GM19452 (cell line): ENCODE measurements at regions not wholly inside any gene's neighbourhood (a gene's known extent, or its start where the extent isn't known, plus 50 kb on each side); places are given as distances from the start of the nearest gene placed in this dataset.

Source experiments
- ATAC-seq: cut with Tn5 transposase; IDR thresholded peaks from one replicate; pipeline ENCODE4 v1.9.1; 2021; ENCODE audit not compliant: unreplicated experiment

GRCh38 chr3:7897655-7898054 is 604.0 kb upstream of the LMCD1 start:
- ATAC-seq, result no peak

- ATAC-seq, result no peak
These were observed 588.3 kb upstream of the LMCD1 start for GRCh38 chr3:7913283-7913682.

- ATAC-seq, result no peak
These were observed 586.3 kb upstream of the LMCD1 start for GRCh38 chr3:7915356-7915755.

- no peak for ATAC-seq
These were observed 584.0 kb upstream of the LMCD1 start for GRCh38 chr3:7917443-7918151.

GRCh38 chr3:7920211-7920610 is 581.4 kb upstream of the LMCD1 start:
- no peak for ATAC-seq

- ATAC-seq, result no peak
These were observed 577.4 kb upstream of the LMCD1 start for GRCh38 chr3:7924228-7924627.

GRCh38 chr3:7927015-7927414 is 574.6 kb upstream of the LMCD1 start:
- no peak for ATAC-seq

GRCh38 chr3:7927864-7928263 is 573.8 kb upstream of the LMCD1 start:
- no peak for ATAC-seq

GRCh38 chr3:7929319-7929889 is 572.2 kb upstream of the LMCD1 start:
- no peak for ATAC-seq

- ATAC-seq, result no peak
These were observed 567.3 kb upstream of the LMCD1 start for GRCh38 chr3:7934362-7934761.

- no peak for ATAC-seq
These were observed 553.7 kb upstream of the LMCD1 start for GRCh38 chr3:7947930-7948329.

GRCh38 chr3:7950890-7951289 is 550.7 kb upstream of the LMCD1 start:
- ATAC-seq, result no peak

GRCh38 chr3:7953449-7954014 is 548.1 kb upstream of the LMCD1 start:
- ATAC-seq, result no peak

GRCh38 chr3:7957024-7957423 is 544.6 kb upstream of the LMCD1 start:
- ATAC-seq, result no peak

- no peak for ATAC-seq
These were observed 542.5 kb upstream of the LMCD1 start for GRCh38 chr3:7959094-7959493.

GRCh38 chr3:7960601-7961000 is 541.0 kb upstream of the LMCD1 start:
- no peak for ATAC-seq

GRCh38 chr3:7962301-7962700 is 539.3 kb upstream of the LMCD1 start:
- no peak for ATAC-seq

GRCh38 chr3:7964899-7965298 is 536.7 kb upstream of the LMCD1 start:
- no peak for ATAC-seq

GRCh38 chr3:7973006-7973405 is 528.6 kb upstream of the LMCD1 start:
- ATAC-seq, result no peak

- ATAC-seq, result no peak
These were observed 524.2 kb upstream of the LMCD1 start for GRCh38 chr3:7977245-7978086.

GRCh38 chr3:7978087-7978422 is 523.6 kb upstream of the LMCD1 start:
- ATAC-seq, result no peak

- ATAC-seq, result no peak
These were observed 519.5 kb upstream of the LMCD1 start for GRCh38 chr3:7982126-7982525.
